ENCODE measurements at regions not wholly inside any gene's neighbourhood (a gene's known extent, or its start where the extent isn't known, plus 50 kb on each side); places are given as distances from the start of the nearest gene placed in this dataset.

- TF ChIP-seq CTCF (IDR thresholded peaks at IDR 0.05; ENCODE audit: low read depth, low read length) (no peak), EZH2phosphoT487 (IDR thresholded peaks at IDR 0.05; ENCODE audit: low read depth) (no peak)
Observed at GRCh38 chr2:238528953-238529781, 102.4 kb downstream of the ASB1 start.
